ENCODE measurements at regions not wholly inside any gene's neighbourhood (a gene's known extent, or its start where the extent isn't known, plus 50 kb on each side); places are given as distances from the start of the nearest gene placed in this dataset.

GRCh38 chr4:126772662-126773061, 860.1 kb upstream of the INTU start:
- TF ChIP-seq CTCF (IDR thresholded peaks at IDR 0.05) (no peak), EZH2 (IDR thresholded peaks at IDR 0.05; ENCODE audit: borderline replicate concordance, insufficient read depth, low read depth, low read length, poor library complexity, severe bottlenecking) (no peak)

Data from B cell (primary cell).